HuH-7 (cell line): ENCODE measurements at regions not wholly inside any gene's neighbourhood (a gene's known extent, or its start where the extent isn't known, plus 50 kb on each side); places are given as distances from the start of the nearest gene placed in this dataset.

Experiments used
- DNase-seq: peaks from one replicate; pipeline ENCODE4 v3.0.0; 2011; ENCODE audit warnings: low spot score

- no peak for DNase-seq
Observed at GRCh38 chr1:30513396-30514136, 209.8 kb downstream of the MATN1 start.

- DNase-seq = no peak
Observed at GRCh38 chr1:30512914-30513265, 210.5 kb downstream of the MATN1 start.

GRCh38 chr1:30511991-30512913 is 211.1 kb downstream of the MATN1 start:
- DNase-seq = no peak

- DNase-seq = no peak
Observed at GRCh38 chr1:30511563-30511962, 211.8 kb downstream of the MATN1 start.

- DNase-seq = no peak
Observed at GRCh38 chr1:30511106-30511505, 212.3 kb downstream of the MATN1 start.

GRCh38 chr1:30509670-30510069 is 213.7 kb downstream of the MATN1 start:
- no peak for DNase-seq

- DNase-seq = no peak
Observed at GRCh38 chr1:30508611-30509010, 214.8 kb downstream of the MATN1 start.

GRCh38 chr1:30508175-30508448 is 215.3 kb downstream of the MATN1 start:
- no peak for DNase-seq

- no peak for DNase-seq
Observed at GRCh38 chr1:30507401-30508174, 215.8 kb downstream of the MATN1 start.

- DNase-seq = no peak
Observed at GRCh38 chr1:30507016-30507312, 216.4 kb downstream of the MATN1 start.

GRCh38 chr1:30506291-30507015 is 216.9 kb downstream of the MATN1 start:
- no peak for DNase-seq

- no peak for DNase-seq
Observed at GRCh38 chr1:30505853-30506252, 217.5 kb downstream of the MATN1 start.

- DNase-seq = no peak
Observed at GRCh38 chr1:30492451-30492850, 230.9 kb downstream of the MATN1 start.

- no peak for DNase-seq
Observed at GRCh38 chr1:30491831-30492230, 231.6 kb downstream of the MATN1 start.

- DNase-seq = no peak
Observed at GRCh38 chr1:30490554-30491053, 232.8 kb downstream of the MATN1 start.

- DNase-seq = no peak
Observed at GRCh38 chr1:30489737-30490389, 233.5 kb downstream of the MATN1 start.

GRCh38 chr1:30488324-30488913 is 235.0 kb downstream of the MATN1 start:
- no peak for DNase-seq

- DNase-seq = no peak
Observed at GRCh38 chr1:30487042-30487441, 236.3 kb downstream of the MATN1 start.

- DNase-seq = no peak
Observed at GRCh38 chr1:30485072-30485471, 238.3 kb downstream of the MATN1 start.

GRCh38 chr1:30484668-30485067 is 238.7 kb downstream of the MATN1 start:
- no peak for DNase-seq

GRCh38 chr1:30479575-30479974 is 243.8 kb downstream of the MATN1 start:
- no peak for DNase-seq
